ENCODE measurements at regions not wholly inside any gene's neighbourhood (a gene's known extent, or its start where the extent isn't known, plus 50 kb on each side); places are given as distances from the start of the nearest gene placed in this dataset.

- no peak for DNase-seq (ENCODE audit: low read depth, low spot score)
- H3K4me1 Mint-ChIP-seq = peaks cover 3% of the 10 kb centered on the region
- no peak for TF ChIP-seq CTCF (conservative IDR thresholded peaks at IDR 0.05)
- H3K36me3 Mint-ChIP-seq (ENCODE audit: low read depth) = no peaks in the 10 kb centered on the region
- H3K27me3 Mint-ChIP-seq (ENCODE audit: low read depth) = no peaks in the 10 kb centered on the region
- no peak overlapping the region for H3K27ac Mint-ChIP-seq (ENCODE audit: unreplicated experiment)
- H3K9me3 Mint-ChIP-seq = peaks cover 2% of the 10 kb centered on the region
- no peak overlapping the region for H3K4me3 Mint-ChIP-seq
Measured at GRCh38 chr3:19632099-19633074, 301.6 kb downstream of the EFHB start.

DNA sequence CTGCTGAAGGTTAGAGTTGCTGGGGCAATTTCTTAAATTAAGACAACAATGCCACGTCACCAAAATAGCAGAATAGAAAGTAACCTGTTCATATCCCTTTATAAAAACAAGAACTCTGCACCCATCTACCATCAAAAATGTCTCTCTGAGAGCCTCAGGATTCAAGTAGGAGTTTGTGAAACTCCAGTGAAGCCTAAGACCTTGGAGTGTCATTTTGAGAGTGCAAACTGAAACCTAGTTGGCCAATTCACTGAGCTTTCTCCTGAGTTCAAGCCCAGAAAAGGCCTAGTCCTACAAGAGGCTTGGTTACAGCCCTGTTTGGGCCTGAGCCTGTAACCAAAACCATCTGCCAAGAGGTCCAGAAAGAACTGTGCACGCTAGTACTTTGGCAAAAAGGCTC is 335.1 kb downstream of the EFHB start:
- H3K36me3 Mint-ChIP-seq (ENCODE audit: low read depth) = no peaks in the 10 kb centered on the region
- no peak overlapping the region for H3K27ac Mint-ChIP-seq (ENCODE audit: unreplicated experiment)
- no peaks in the 10 kb centered on the region for H3K4me1 Mint-ChIP-seq
- H3K4me3 Mint-ChIP-seq = no peak overlapping the region
- no peak for DNase-seq (ENCODE audit: low read depth, low spot score)
- H3K27me3 Mint-ChIP-seq (ENCODE audit: low read depth) = no peaks in the 10 kb centered on the region
- peaks cover 6% of the 10 kb centered on the region for H3K9me3 Mint-ChIP-seq
- TF ChIP-seq CTCF (conservative IDR thresholded peaks at IDR 0.05) = no peak

GRCh38 chr3:19596408-19596807 is 337.6 kb downstream of the EFHB start:
- H3K36me3 Mint-ChIP-seq (ENCODE audit: low read depth) = no peaks in the 10 kb centered on the region
- H3K27me3 Mint-ChIP-seq (ENCODE audit: low read depth) = no peaks in the 10 kb centered on the region
- peaks cover 3% of the 10 kb centered on the region for H3K9me3 Mint-ChIP-seq
- DNase-seq (ENCODE audit: low read depth, low spot score) = no peak
- H3K4me3 Mint-ChIP-seq = no peak overlapping the region
- no peaks in the 10 kb centered on the region for H3K4me1 Mint-ChIP-seq
- H3K27ac Mint-ChIP-seq (ENCODE audit: unreplicated experiment) = no peak overlapping the region
- no peak for TF ChIP-seq CTCF (conservative IDR thresholded peaks at IDR 0.05)

DNA sequence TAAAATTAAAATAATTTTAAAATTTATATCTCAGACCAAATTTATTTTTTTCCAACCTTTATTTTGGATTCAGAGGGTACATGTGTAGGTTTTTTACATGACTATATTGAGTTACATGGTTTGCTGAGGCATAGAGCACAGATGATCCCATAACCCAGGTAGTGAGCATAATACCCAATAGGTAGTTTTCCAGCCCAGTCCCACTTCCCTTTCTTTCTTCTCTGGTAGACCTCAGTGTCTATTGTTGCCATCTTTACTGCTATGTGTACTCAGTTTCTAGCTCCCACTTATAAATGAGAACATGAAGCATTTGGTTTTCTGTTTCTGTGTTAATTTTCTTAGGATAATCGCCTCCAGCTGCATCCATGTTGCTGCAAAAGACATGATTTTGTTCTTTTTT is 338.1 kb downstream of the EFHB start:
- Mint-ChIP-seq H3K4me3 (no peak overlapping the region), H3K4me1 (no peaks in the 10 kb centered on the region), H3K27ac (ENCODE audit: unreplicated experiment) (no peak overlapping the region), H3K27me3 (ENCODE audit: low read depth) (no peaks in the 10 kb centered on the region), H3K9me3 (peaks cover 3% of the 10 kb centered on the region), H3K36me3 (ENCODE audit: low read depth) (no peaks in the 10 kb centered on the region)
- no peak for TF ChIP-seq CTCF (conservative IDR thresholded peaks at IDR 0.05)
- no peak for DNase-seq (ENCODE audit: low read depth, low spot score)
